NCI-H82 treated with DMSO at 0.1 percent for 48 hours (cell line): ENCODE measurements at regions not wholly inside any gene's neighbourhood (a gene's known extent, or its start where the extent isn't known, plus 50 kb on each side); places are given as distances from the start of the nearest gene placed in this dataset.

Experiments used
- DNase-seq: peaks from one replicate; lab custom pipeline; 2025; ENCODE audit not compliant: unreplicated experiment; lab: John Stamatoyannopoulos, UW

DNA sequence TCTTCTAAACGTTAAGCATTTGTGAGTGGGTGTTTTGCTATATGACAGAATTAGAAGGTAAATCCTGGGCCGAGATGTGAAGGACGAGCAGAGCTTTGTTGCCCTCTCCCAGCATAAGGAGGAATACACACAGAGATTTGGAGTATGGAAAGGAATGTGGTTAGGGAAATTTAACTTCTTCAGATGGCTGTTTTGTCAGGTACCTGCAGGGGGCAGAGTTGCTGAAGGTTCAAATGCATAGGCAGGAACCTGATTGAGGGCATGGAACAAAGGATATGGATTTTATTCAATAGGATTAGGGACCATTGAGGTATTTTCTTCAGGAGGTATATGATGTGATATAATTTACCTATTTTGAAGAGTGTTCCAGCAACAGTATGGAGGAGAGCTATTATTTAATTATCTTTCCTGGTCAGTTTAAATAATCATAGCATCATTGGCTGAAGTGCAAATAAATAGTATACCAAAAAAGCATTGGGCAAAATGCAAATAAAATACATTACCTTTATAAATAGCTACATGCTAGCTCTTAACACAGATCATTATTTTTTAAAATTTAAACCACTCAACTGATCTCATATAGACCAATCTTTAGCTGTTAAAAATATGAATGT is 143.6 kb downstream of the SLIT2 start:
- DNase-seq: peak; percentile 13

DNA sequence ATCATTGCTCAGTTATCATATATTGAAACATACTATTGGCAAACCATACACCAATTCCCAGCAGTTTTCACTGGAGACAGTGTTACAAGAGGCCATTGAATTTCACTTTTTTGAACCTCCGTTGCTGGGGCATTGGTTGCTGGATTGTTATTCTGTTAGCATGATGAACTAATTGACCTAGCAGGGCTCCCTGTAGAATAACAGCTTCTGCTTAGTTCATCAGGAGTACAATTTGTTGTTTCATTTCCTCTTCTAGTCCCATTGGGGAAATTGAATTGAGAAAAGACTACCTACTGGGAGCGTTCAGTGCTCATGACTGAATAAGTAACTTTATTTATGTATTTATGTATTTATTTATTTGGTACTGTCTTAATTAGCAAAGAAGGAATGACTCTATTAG is 151.6 kb downstream of the SLIT2 start:
- no peak for DNase-seq

DNA sequence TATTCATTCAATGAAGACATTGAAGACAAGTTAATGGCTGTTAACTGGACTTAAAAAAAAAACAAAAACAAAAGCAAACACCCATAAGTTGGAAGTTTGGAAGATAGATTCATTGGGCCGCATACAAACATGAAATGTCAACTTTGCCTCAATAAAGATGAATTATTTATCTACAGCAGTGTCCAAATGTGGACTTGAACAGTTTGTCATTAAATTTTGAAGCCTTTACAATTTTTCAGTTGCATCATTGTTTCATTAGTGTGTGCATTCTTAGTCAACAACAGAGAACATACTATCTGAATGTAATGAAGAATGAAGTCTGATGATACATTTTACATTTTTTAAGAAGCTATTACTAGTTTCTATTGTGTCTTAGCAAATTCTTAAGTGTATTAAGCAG is 152.1 kb downstream of the SLIT2 start:
- DNase-seq: no peak

DNA sequence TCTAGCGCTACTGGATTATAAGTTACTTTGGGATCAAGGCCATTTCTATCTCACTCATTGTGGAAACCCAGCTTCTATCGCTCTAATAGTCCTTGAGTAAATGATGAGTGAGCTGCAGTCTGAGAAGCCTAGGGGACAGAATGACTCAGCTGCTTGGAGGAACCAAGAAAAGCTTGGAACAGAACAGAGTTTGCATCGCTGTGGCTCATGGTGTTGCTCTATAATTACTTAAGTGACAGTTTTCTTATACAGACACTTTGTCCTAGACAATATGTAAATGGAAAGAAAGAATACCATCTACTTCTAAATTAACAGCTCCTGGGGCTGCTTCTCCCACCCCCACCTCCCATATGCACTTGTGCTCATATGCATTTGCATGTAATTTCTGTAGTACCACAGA is 156.9 kb downstream of the SLIT2 start:
- DNase-seq: no peak

DNA sequence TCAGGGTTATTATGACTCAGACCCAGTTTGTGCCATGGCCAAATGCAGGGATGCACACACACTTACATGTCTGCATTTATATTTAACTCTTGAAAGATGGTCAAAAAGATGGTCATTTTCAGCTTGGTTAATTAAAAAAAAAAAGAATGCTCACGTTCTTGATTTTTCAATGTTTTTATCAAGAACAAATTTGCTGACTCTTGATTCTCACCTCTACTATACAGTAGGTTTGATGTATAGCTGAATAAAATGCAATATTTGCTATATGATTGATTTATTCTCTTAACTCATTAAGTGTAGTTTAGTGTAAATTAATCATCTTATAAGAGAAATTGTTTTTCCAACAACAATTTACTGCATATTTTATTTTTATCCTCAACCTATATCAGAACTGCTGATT is 160.4 kb downstream of the SLIT2 start:
- DNase-seq: no peak

DNA sequence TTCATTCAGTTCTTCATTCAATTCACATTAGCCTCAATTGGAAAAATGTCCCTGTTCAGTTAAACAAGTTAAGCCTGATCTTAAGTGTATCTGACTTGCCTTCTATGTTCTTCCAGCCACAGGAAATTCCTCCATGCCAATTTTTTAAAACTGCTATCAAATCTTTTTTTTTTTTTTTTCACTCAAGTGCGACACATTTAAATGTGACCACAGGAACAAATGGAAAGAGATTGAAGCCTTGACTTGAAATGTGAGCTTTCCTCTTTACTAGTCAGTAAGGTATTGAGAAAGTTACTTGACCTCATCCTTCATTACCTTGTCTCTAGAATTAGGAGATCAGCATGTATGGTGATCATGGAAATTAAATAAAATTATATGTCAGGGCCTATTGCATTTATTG is 165.1 kb downstream of the SLIT2 start:
- DNase-seq: no peak

DNA sequence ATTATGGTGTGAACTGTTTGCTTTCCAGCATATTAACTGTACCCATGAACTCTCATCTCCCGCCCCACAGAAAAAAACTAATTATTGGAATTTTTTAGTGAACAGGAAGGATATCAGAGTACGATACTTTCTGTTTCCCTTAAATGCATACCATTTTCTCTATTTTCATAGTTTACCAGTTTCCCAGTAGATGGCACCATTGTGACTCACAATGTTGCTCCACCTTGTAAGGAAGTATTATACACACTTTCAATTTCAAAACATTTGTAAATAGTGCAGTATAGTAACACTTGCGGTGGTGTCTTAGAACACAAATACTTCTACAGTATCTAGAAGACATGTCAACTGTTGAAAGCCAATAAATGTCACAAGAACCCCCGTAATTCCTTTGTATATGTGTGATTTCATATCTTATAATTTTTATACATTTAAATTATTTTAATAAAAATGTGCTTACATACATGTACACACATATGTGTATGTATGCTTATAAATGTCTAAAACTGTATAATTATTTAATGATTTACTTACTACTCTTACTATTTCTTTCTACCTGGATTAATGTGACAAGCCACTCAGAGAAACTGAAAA is 167.3 kb downstream of the SLIT2 start:
- no peak for DNase-seq

DNA sequence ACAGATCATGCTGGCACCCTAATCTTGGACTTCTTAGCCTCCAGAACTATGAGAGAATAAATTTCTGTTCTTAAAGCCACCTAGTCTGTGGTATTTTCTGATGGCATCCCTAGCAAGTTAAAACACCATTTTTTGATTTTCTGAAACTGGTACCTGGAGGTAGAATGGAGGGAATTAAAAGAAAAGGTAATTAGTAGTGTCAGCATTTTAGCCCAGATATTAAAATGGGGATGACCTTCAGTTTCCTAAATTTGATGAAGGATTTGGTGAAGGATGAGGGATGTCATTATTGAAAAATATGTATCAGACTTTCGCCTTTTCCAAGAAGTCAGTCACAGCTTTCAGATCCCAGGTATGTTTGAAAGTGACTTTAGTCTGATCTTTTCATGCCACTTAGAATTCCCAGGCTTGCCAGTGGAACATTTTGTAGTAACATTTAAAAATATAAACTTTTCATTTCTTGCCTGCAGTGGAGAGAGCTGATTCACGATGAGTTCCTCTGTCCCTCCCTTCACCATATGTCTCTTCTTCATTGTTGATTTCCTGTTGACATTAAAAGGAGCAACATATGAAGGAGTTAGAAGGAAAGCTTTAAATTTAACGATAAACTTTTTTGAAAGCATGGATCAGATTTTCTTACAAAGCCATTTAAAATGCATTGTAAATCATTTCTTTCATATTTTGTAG is 169.4 kb downstream of the SLIT2 start:
- DNase-seq: no peak

DNA sequence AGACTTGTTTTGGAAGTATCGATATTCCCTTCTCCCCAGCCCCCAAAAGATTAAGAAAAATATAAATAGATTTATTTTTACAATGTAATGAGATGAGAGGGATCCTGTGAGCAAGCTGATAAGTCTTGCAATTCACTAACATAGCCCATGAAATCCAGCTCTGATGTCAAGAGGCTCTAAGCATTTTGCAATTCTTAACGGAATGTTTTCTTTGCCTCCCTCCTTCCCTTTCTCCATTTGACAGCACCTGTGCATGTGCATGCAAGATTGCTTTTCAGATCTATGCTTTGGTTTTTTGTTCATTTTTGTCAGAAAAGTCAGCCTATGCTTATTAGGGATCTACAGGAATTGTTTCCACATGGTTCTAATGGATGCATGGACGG is 169.9 kb downstream of the SLIT2 start:
- DNase-seq: no peak

DNA sequence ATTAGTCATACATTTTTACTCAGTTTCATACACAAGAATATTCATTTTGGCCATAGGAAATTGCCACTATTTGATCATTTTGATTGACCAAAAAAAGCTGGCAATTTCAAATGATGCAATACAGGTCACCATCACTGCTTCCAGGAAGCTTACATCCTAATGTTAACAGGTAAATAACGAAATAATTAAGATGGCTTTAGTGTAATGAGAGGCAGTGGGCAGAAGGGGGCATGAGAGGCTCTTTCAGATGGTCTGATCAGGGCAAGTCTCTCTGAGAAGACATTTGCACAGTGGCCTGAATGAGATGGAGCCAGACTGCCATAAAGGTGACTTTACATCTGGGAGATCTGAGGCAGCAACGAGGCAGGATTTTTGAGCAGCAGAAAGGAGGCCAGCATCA is 170.7 kb downstream of the SLIT2 start:
- DNase-seq: peak; percentile 57

DNA sequence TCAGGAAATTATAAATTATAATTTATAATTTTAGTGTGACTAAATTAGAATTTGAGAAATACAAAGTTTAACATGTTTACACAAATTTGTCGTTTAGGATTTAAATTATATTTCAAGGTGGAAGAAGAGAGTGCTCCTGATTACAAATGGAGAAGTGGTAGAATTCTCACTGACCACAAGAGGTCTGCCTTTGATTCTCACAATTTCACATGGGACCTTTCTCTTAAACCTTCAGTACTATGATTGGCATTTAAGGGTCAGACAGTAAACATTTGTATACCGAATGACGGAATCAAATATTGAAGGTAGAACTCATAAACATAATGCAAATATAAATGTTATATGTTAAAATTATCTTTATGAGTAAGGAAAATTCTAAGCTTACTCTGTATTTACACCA is 171.7 kb downstream of the SLIT2 start:
- no peak for DNase-seq

DNA sequence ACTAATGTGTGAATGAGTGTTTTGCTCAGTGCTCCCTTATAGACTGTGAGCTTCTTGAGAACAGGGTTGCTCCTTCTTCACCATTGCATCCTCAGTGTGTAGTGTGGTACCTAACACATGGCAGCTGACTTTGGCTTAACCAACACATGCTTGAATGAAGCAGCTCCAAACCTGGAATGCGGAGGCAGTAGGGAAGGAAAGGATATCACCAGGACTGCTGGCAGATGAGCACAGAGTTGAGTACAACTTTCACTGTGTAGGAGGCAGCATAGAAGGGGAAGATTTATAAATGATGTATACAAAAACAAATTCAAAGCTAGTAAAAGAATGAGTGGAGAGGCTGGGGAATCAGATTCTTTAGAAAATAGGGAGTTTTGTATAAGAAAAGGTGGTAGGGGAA is 174.3 kb downstream of the SLIT2 start:
- DNase-seq: no peak

DNA sequence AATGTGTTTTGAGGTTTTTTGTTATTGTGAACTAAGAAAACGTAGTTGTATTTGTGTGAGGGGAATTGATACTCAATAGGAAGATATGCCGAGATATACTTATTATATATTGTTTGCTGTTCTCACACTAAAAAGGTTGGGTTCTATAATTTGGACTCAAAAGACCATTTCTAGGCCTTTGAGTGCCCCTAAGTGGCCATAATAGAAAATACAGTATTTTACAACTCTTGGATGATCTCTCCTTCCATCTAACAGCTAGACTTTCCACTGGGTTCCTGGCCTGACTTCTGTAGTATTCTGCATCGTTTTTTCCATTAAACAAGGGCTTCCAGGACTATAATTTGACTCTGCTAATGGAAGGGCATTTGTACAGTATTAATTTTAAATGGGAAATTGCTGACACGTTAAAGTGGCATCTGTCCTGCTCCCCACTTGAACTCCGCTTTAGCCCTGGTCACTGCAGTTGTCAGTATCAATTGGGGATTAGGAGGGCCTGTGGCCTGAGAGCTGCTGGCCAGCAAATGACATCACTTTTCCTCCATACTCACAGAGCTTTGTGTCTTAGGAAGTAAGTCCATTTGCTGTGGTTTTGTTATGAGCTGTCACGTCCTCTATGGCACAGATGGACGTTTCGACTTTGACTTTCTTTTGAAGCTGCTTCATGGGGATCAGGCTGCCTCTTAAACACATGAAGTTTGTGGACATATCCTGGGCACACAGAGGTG is 176.9 kb downstream of the SLIT2 start:
- DNase-seq: no peak

DNA sequence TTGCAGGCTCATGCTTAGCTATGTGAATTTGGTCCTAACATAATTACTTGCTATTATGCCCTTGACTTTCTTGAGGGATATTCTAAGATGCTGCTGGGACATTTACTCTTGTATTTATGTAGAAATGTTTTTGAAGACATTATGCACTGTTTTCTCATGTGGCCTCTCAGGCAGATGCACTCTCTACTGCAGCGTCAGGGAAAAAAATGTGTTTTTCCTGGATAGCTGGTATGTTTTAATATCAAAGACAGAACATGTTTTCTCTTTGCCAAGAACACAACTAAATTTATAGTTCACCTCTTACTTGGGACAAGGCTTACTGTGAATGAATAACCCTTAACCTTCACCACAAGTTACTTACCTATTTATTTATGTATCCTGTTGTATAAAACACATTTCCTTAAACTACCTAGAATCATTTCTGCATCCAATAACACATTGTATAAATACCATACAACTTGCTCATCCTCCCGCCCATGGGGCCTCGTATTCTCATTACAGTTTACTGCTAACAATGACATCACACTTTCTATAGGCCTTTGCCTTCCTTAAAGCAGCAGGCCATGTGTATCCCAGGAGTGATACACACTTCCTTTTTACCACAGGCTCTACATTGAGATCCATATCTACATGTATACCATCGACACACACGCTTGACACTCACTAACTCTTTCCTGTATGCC is 178.7 kb downstream of the SLIT2 start:
- DNase-seq: no peak

DNA sequence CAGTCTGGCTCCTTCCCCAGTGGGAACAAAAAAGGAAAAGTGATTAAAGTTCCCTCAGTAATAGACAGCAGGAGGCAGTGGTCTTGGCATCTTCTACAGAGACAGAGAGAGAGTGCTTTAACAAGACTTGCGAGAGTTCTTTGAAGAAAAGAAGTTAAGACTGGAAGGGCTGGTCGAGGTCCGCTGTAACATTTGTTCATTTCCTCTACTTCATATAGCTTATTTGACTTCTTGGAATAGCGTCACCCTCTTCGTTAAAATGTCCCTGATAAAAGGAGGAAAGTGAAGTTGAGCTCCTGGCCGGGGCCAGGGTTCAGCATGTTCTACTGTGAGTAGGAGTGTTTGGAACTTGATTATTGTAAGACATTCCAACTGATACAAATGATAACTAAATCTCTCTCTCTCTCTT is 179.8 kb downstream of the SLIT2 start:
- DNase-seq: no peak

DNA sequence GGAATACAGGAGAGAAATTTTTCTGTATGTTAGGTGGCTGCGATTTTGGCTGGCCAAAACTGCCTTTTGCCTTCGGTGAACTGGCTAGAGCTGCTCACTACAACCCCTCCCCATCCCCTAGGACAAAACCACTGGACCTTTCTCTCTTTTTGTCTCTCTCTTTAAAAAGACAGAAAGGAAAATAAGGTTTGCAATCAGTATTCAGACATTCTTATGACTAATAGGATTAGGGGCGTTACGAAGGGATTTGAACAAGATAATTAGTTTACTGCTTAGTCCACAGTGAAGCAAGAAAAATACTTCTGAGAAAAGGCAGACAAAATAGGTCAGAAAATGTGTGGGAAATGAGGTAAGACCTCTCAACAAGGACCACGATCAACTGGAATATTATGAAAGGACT is 180.4 kb downstream of the SLIT2 start:
- DNase-seq: peak; percentile 61

DNA sequence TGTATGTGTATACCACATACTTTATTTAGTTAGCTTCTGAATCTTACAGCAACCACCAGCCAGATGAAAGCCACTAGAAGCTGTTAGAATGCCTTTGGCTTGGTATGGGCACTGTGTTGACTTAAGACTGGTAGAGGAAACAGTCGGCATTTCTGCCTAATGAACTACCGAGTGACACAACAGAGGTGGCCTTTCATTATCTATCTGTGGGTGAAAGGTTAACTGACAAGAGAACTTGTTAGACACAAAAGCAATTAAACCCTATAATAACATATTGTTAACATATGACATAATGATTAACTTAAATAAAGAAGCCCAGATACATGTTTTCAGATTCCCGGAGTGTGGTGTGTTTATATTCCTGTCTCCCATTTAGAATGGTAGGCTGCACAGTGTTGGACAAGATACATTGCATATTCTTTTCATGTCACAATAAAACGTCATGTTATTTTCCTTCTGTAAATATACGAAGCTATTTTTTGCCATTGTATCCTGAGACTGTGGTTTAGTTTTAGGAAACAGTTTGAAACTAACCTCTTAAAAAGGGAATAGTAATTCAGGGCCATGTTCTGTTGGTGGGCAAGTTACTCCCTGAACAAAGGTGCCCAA is 181.5 kb downstream of the SLIT2 start:
- DNase-seq: no peak

DNA sequence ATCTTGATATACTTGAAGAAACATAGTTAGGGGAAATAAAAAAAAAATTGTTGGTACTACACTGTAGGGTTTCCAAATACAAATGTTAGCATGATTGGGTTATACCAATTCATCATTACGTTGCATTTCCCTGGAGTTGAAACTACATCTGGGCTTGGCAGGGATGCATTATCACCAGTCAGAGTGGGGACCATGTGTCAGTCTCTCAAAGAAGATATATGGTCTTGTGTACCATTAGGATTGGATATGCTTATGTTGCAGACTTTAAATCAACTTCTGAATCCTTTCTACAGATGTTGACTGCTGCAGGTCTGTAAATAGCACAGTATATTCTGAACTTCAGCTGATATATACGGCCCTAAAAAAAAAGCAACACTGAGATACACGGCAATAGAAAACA is 188.5 kb downstream of the SLIT2 start:
- DNase-seq: no peak

DNA sequence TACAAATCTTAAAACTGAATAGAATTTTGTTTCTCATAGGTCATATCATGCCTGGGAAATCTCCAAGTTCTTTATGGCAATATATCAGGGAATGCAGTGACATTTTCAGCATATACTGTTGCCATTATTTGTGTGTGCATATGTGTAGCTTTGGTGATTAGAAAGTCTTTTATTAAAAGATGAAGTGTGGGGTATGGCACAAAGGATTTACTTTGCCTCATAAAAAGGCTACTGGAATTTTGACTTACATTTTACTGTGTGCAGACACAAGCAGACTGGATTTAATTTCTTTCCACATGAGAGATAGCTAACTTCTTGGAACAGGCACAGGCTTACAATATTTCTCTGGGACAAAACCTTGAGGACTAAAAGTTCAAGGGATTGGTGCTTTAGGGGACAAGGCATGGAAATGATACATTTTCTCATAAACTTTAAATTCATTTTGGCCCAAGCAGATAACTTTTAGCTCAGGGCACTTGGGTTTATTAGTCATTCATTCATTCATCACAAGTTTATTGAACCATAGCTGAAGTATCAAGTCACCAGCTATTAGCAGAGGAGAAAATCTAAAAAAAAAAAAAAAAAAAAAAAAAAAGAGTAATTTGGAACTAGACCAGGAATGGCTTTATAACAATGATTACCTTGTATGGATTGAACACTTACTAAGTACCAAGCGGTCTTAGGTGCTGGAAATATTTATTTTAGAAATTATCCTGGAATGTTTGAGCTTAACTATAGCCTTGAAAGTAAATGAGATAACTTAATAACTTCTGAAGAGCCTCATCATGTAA is 191.5 kb downstream of the SLIT2 start:
- DNase-seq: no peak

DNA sequence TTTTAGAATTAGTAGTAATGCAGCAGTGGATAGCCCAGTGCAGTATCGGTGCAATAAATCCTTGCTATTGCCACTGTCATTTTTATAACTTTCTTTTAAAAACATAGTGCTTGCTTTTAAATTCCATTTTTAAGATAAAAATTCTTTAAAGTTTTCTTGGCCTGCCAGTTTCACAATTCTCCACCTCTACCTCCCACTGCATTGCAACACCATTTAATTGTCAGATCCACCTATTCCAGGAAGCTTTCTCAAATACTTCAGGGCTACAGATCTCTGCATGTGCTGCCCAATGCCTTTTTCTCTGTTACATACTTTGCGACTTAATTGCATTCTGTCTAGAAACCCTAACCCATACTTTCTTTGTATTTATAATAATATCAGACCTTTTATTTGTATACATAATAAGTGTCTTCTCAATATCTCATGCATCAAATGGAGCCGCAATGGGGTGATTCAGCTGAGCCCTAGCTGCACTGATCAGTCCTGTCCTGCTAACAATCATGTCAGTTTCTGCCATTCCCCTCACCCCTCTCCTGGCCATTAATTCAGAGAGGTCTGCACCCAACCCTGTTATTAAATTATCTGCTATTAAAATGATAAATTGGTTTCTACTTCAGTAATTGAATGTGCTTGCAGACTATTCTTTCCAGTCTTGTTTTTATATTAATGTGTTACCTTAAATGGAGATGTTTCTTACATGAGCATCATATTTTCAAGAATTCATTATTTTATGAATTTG is 193.1 kb downstream of the SLIT2 start:
- no peak for DNase-seq
